HG03354 (cell line): ENCODE measurements at regions not wholly inside any gene's neighbourhood (a gene's known extent, or its start where the extent isn't known, plus 50 kb on each side); places are given as distances from the start of the nearest gene placed in this dataset.

Experiments
- ATAC-seq: cut with Tn5 transposase; IDR thresholded peaks from one replicate; pipeline ENCODE4 v1.9.1; 2021; ENCODE audit warnings: mild to moderate bottlenecking; ENCODE audit not compliant: unreplicated experiment, poor library complexity, severe bottlenecking

GRCh38 chr1:59013928-59014279 lies 230.1 kb upstream of the JUN start:
- no peak for ATAC-seq

- no peak for ATAC-seq
Measured at GRCh38 chr1:59014827-59015226, 231.0 kb upstream of the JUN start.

GRCh38 chr1:59015708-59016107 lies 231.9 kb upstream of the JUN start:
- ATAC-seq: no peak

GRCh38 chr1:59016390-59016789 lies 232.5 kb upstream of the JUN start:
- no peak for ATAC-seq

- no peak for ATAC-seq
Measured at GRCh38 chr1:59017501-59018231, 233.8 kb upstream of the JUN start.

- no peak for ATAC-seq
Measured at GRCh38 chr1:59018446-59018845, 234.6 kb upstream of the JUN start.

GRCh38 chr1:59018860-59019259 lies 235.0 kb upstream of the JUN start:
- no peak for ATAC-seq

GRCh38 chr1:59020151-59020997 lies 236.5 kb upstream of the JUN start:
- ATAC-seq: peak; percentile 96

- ATAC-seq: no peak
Measured at GRCh38 chr1:59022199-59022598, 238.4 kb upstream of the JUN start.

GRCh38 chr1:59022799-59023198 lies 239.0 kb upstream of the JUN start:
- ATAC-seq: no peak

GRCh38 chr1:59025201-59025600 lies 241.4 kb upstream of the JUN start:
- no peak for ATAC-seq

GRCh38 chr1:59025898-59026426 lies 242.1 kb upstream of the JUN start:
- ATAC-seq: peak; percentile 91

- peak; percentile 25 for ATAC-seq
Measured at GRCh38 chr1:59026472-59026948, 242.7 kb upstream of the JUN start.

- ATAC-seq: no peak
Measured at GRCh38 chr1:59027177-59027576, 243.3 kb upstream of the JUN start.

- no peak for ATAC-seq
Measured at GRCh38 chr1:59028048-59028447, 244.2 kb upstream of the JUN start.

- no peak for ATAC-seq
Measured at GRCh38 chr1:59029411-59030167, 245.7 kb upstream of the JUN start.

GRCh38 chr1:59032228-59032627 lies 248.4 kb upstream of the JUN start:
- ATAC-seq: no peak

GRCh38 chr1:59033761-59034160 lies 249.9 kb upstream of the JUN start:
- no peak for ATAC-seq

- no peak for ATAC-seq
Measured at GRCh38 chr1:59034925-59035324, 251.1 kb upstream of the JUN start.

- ATAC-seq: no peak
Measured at GRCh38 chr1:59039551-59039950, 255.7 kb upstream of the JUN start.
